Erythroblast (primary cell): ENCODE measurements at regions not wholly inside any gene's neighbourhood (a gene's known extent, or its start where the extent isn't known, plus 50 kb on each side); places are given as distances from the start of the nearest gene placed in this dataset.

Source experiments
- GATA1 ChIP-seq: IDR thresholded peaks from 2 replicates; pipeline ENCODE4 v1.6.1; 2011; ENCODE audit warnings: low read depth, mild to moderate bottlenecking, control low read depth, low read length, moderate library complexity
- POLR2A ChIP-seq: IDR thresholded peaks from 2 replicates; pipeline ENCODE4 v1.6.1; 2011; ENCODE audit warnings: mild to moderate bottlenecking, low read length

- TF ChIP-seq POLR2A, result no peak
- no peak for TF ChIP-seq GATA1
Measured at GRCh38 chr11:45507916-45508315, 157.5 kb downstream of the CHST1 start.
